Activated B cell treated with CpG ODN at 0.5 μM for 24 hours (primary cell): ENCODE measurements at regions not wholly inside any gene's neighbourhood (a gene's known extent, or its start where the extent isn't known, plus 50 kb on each side); places are given as distances from the start of the nearest gene placed in this dataset.

ENCODE experiments used
- ATAC-seq: fragments of 200-7000 bp; cut with Tn5 transposase; one replicate; pipeline ENCODE4 v1.10.0; 2021; ENCODE audit warnings: low read depth, mild to moderate bottlenecking, moderate library complexity
- CTCF ChIA-PET: fragments of 350-600 bp; sonication (Branson Sonifier 250); formaldehyde crosslinking; loops from one replicate; lab custom pipeline; 2021; ENCODE audit warnings: antibody characterized with exemption; lab: Charles Lee
- POLR2A ChIA-PET: fragments of 350-600 bp; sonication (Branson Sonifier 250); formaldehyde crosslinking; loops from one replicate; lab custom pipeline; 2021; ENCODE audit warnings: antibody characterized with exemption; lab: Charles Lee
- DNase-seq: peaks from one replicate; pipeline ENCODE4 v3.0.0; 2022
- H3K27ac Mint-ChIP-seq: one replicate; pipeline ENCODE4 v1.8.0; 2020; ENCODE audit warnings: mixed read lengths
- H3K27me3 Mint-ChIP-seq: one replicate; pipeline ENCODE4 v1.8.0; 2021; ENCODE audit warnings: mixed read lengths
- H3K36me3 Mint-ChIP-seq: one replicate; pipeline ENCODE4 v1.8.0; 2021; ENCODE audit warnings: low read depth, mixed read lengths
- H3K4me1 Mint-ChIP-seq: one replicate; pipeline ENCODE4 v1.8.0; 2021; ENCODE audit warnings: mixed read lengths
- H3K4me3 Mint-ChIP-seq: one replicate; pipeline ENCODE4 v1.8.0; 2020; ENCODE audit warnings: mild to moderate bottlenecking, mixed read lengths
- H3K9me3 Mint-ChIP-seq: one replicate; pipeline ENCODE4 v1.8.0; 2020; ENCODE audit warnings: mixed read lengths
- intact Hi-C: fragments of 100-400 bp; cut with micrococcal nuclease; formaldehyde crosslinking; loops from one replicate; pipeline ENCODE4 v1.15.1; 2024
- TF ChIP-seq, protein P1 (sequence below): fragments of 200-600 bp; IDR thresholded peaks from one replicate; pipeline ENCODE4 v1.8.0; 2022; ENCODE audit warnings: antibody characterized with exemption, mild to moderate bottlenecking

- CTCF ChIA-PET = no interaction called here
- POLR2A ChIA-PET = no interaction called here
These were observed 1115.1 kb upstream of the CADM2 start for GRCh38 chr3:83843716-83844115.

DNA sequence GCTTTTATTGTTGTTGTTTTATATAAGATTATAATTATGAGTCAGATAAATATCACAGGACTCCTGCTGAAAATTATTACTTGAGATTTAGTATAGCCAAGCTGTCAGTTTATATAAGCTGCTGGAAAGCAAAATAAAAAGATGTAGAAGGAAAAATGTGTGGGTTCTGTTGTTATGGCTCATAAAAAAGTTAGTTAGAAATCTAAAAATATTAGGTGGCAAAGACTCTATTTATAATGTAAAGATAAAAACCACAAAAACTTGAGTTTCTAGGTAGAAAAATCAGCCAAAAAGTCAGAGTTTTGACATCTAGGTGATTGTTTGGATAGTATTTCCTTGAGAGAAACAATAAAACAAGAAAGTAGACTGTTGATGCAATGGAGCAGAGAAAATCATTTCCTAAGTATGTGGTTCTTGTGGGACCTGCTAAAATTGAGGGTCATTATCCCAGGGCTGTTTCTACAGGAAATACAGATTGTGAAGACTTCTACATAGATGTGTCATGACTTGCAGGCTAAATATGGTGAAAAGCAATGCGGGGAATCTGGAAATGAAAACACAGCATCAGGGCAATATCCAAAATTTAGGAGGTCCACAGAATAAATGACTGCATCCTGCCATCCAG, 1109.6 kb upstream of the CADM2 start:
- ChIA-PET POLR2A (no interaction called here), CTCF (no interaction called here)
- intact Hi-C loops = no loop called here
- TF ChIP-seq, protein P1, sequence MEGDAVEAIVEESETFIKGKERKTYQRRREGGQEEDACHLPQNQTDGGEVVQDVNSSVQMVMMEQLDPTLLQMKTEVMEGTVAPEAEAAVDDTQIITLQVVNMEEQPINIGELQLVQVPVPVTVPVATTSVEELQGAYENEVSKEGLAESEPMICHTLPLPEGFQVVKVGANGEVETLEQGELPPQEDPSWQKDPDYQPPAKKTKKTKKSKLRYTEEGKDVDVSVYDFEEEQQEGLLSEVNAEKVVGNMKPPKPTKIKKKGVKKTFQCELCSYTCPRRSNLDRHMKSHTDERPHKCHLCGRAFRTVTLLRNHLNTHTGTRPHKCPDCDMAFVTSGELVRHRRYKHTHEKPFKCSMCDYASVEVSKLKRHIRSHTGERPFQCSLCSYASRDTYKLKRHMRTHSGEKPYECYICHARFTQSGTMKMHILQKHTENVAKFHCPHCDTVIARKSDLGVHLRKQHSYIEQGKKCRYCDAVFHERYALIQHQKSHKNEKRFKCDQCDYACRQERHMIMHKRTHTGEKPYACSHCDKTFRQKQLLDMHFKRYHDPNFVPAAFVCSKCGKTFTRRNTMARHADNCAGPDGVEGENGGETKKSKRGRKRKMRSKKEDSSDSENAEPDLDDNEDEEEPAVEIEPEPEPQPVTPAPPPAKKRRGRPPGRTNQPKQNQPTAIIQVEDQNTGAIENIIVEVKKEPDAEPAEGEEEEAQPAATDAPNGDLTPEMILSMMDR = no peak
- Mint-ChIP-seq H3K4me1 (no peaks in the 10 kb centered on the region), H3K27me3 (no peaks in the 10 kb centered on the region), H3K4me3 (no peak overlapping the region), H3K9me3 (no peaks in the 10 kb centered on the region), H3K27ac (no peak overlapping the region), H3K36me3 (no peaks in the 10 kb centered on the region)
- DNase-seq (no peak), ATAC-seq (no peak)

More at GRCh38 chr3:83843716-83844115, 1115.1 kb upstream of the CADM2 start:
- intact Hi-C loops = no loop called here
- Mint-ChIP-seq H3K9me3 (no peaks in the 10 kb centered on the region), H3K27me3 (no peaks in the 10 kb centered on the region), H3K4me1 (no peaks in the 10 kb centered on the region), H3K27ac (no peak overlapping the region), H3K4me3 (no peak overlapping the region), H3K36me3 (no peaks in the 10 kb centered on the region)
- TF ChIP-seq, protein P1 = no peak
- DNase-seq (no peak), ATAC-seq (no peak)

DNA sequence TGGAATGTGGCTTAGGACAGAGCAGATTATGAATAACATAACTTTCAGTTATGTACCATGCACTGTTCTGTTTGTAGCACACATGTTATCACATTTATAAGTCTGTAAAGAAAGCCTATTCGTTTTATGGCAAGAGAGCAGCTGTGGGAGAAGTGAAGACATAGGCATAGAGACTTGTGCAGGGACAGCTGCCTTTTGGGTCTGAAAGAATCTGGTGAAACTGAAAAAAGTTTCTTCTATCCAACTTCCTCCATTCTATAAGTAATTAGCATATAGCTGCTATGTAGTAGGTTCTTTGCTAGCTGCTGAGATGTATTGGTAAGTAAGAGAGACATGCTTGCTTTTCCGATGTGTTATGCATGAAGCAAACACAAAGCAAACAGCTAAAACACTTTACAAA, 1095.4 kb upstream of the CADM2 start:
- TF ChIP-seq, protein P1 = no peak
- DNase-seq = no peak
- intact Hi-C loops = no loop called here
- ChIA-PET CTCF (no interaction called here), POLR2A (no interaction called here)
- Mint-ChIP-seq H3K36me3 (no peaks in the 10 kb centered on the region), H3K4me1 (no peaks in the 10 kb centered on the region), H3K27me3 (no peaks in the 10 kb centered on the region), H3K27ac (no peak overlapping the region), H3K9me3 (peaks cover 15% of the 10 kb centered on the region), H3K4me3 (no peak overlapping the region)
- ATAC-seq = no peak

- ChIA-PET POLR2A (no interaction called here), CTCF (no interaction called here)
- DNase-seq (no peak), ATAC-seq (no peak)
- TF ChIP-seq, protein P1 = no peak
- Mint-ChIP-seq H3K9me3 (peaks cover 3% of the 10 kb centered on the region), H3K4me1 (no peaks in the 10 kb centered on the region), H3K27me3 (no peaks in the 10 kb centered on the region), H3K27ac (no peak overlapping the region), H3K4me3 (no peak overlapping the region), H3K36me3 (no peaks in the 10 kb centered on the region)
- intact Hi-C loops = no loop called here
These were observed 1089.8 kb upstream of the CADM2 start for GRCh38 chr3:83868909-83869567.

GRCh38 chr3:83873550-83873949, 1085.2 kb upstream of the CADM2 start:
- Mint-ChIP-seq H3K4me3 (no peak overlapping the region), H3K36me3 (no peaks in the 10 kb centered on the region), H3K4me1 (no peaks in the 10 kb centered on the region), H3K9me3 (peaks cover 2% of the 10 kb centered on the region), H3K27me3 (no peaks in the 10 kb centered on the region), H3K27ac (no peak overlapping the region)
- intact Hi-C loops = no loop called here
- DNase-seq (no peak), ATAC-seq (no peak)
- POLR2A ChIA-PET = no interaction called here
- CTCF ChIA-PET = no interaction called here
- TF ChIP-seq, protein P1 = no peak
